ENCODE measurements at regions not wholly inside any gene's neighbourhood (a gene's known extent, or its start where the extent isn't known, plus 50 kb on each side); places are given as distances from the start of the nearest gene placed in this dataset.
A peak's percentile ranks its signal among the peaks of the same experiment; 100 is the strongest.

DNA sequence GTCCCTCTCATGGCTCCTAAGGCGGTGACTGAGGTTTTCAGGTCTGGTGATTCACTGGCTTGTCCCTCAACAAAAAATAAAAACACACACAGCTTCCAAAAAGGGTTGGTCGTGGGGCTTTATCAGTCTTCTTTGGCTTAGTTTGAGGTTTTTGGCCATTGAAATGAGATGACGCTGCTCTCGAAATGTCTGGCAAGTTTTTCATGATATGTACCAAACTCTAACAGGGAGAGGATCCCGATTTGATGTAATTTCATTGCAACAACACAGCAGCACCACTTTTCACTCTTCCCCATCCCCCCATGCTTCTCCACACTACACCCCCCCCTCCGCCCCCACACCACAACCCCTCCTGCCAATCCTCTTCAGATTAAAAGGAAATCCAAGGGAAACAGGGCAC, 187.1 kb upstream of the NFIA start:
- POLR2A ChIA-PET: no interaction called here
- no peak overlapping the region for H3K4me3 Mint-ChIP-seq

DNA sequence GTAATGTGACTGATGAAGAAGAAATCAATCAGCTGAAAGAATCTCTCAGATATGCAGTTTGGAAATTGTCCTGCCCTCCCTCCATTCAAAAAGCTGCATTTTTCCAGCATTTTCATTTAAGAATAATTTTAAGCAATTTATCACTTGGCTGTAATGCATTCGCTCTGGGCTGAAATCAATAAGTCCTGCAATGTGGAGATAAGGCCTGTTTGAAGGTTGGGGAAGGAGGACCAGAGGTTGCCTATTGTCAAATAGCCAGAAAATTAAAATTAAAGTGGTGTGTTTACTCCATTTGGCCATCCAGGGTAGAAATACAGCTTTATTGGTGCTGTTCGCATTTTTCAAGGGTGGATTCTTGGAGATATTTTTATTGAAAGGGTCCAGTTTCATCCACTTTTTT, 187.6 kb upstream of the NFIA start:
- CTCF ChIA-PET: interaction anchor here (1.8 kb wide), 1 partner anchor 155 kb away, joined by 5 read pairs; no protein-coding TSS in a partner anchor
- TF ChIP-seq KAT7 (CRISPR knock-in tag; IDR thresholded peaks at IDR 0.05; ENCODE audit: borderline replicate concordance) (no peak), ZNF219 (CRISPR knock-in tag; IDR thresholded peaks at IDR 0.05; ENCODE audit: borderline replicate concordance) (no peak)

More for the DNA sequence above, 187.1 kb upstream of the NFIA start:
- Mint-ChIP-seq H3K4me1 (peaks cover 60% of the 10 kb centered on the region), H3K27me3 (ENCODE audit: low read depth) (no peaks in the 10 kb centered on the region), H3K9me3 (no peaks in the 10 kb centered on the region), H3K27ac (no peak overlapping the region), H3K36me3 (no peaks in the 10 kb centered on the region)
- CTCF ChIA-PET: no interaction called here
- DNase-seq (ENCODE audit: low spot score) (no peak), ATAC-seq (no peak)
- TF ChIP-seq FOXP1 (CRISPR knock-in tag; IDR thresholded peaks at IDR 0.05; ENCODE audit: borderline replicate concordance) (no peak), PRRX2 (CRISPR knock-in tag; IDR thresholded peaks at IDR 0.05) (no peak)
- TF ChIP-seq, protein P1, sequence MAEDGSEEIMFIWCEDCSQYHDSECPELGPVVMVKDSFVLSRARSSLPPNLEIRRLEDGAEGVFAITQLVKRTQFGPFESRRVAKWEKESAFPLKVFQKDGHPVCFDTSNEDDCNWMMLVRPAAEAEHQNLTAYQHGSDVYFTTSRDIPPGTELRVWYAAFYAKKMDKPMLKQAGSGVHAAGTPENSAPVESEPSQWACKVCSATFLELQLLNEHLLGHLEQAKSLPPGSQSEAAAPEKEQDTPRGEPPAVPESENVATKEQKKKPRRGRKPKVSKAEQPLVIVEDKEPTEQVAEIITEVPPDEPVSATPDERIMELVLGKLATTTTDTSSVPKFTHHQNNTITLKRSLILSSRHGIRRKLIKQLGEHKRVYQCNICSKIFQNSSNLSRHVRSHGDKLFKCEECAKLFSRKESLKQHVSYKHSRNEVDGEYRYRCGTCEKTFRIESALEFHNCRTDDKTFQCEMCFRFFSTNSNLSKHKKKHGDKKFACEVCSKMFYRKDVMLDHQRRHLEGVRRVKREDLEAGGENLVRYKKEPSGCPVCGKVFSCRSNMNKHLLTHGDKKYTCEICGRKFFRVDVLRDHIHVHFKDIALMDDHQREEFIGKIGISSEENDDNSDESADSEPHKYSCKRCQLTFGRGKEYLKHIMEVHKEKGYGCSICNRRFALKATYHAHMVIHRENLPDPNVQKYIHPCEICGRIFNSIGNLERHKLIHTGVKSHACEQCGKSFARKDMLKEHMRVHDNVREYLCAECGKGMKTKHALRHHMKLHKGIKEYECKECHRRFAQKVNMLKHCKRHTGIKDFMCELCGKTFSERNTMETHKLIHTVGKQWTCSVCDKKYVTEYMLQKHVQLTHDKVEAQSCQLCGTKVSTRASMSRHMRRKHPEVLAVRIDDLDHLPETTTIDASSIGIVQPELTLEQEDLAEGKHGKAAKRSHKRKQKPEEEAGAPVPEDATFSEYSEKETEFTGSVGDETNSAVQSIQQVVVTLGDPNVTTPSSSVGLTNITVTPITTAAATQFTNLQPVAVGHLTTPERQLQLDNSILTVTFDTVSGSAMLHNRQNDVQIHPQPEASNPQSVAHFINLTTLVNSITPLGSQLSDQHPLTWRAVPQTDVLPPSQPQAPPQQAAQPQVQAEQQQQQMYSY (CRISPR knock-in tag; IDR thresholded peaks at IDR 0.05): no peak
- TF ChIP-seq, protein P2, sequence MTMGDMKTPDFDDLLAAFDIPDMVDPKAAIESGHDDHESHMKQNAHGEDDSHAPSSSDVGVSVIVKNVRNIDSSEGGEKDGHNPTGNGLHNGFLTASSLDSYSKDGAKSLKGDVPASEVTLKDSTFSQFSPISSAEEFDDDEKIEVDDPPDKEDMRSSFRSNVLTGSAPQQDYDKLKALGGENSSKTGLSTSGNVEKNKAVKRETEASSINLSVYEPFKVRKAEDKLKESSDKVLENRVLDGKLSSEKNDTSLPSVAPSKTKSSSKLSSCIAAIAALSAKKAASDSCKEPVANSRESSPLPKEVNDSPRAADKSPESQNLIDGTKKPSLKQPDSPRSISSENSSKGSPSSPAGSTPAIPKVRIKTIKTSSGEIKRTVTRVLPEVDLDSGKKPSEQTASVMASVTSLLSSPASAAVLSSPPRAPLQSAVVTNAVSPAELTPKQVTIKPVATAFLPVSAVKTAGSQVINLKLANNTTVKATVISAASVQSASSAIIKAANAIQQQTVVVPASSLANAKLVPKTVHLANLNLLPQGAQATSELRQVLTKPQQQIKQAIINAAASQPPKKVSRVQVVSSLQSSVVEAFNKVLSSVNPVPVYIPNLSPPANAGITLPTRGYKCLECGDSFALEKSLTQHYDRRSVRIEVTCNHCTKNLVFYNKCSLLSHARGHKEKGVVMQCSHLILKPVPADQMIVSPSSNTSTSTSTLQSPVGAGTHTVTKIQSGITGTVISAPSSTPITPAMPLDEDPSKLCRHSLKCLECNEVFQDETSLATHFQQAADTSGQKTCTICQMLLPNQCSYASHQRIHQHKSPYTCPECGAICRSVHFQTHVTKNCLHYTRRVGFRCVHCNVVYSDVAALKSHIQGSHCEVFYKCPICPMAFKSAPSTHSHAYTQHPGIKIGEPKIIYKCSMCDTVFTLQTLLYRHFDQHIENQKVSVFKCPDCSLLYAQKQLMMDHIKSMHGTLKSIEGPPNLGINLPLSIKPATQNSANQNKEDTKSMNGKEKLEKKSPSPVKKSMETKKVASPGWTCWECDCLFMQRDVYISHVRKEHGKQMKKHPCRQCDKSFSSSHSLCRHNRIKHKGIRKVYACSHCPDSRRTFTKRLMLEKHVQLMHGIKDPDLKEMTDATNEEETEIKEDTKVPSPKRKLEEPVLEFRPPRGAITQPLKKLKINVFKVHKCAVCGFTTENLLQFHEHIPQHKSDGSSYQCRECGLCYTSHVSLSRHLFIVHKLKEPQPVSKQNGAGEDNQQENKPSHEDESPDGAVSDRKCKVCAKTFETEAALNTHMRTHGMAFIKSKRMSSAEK (CRISPR knock-in tag; IDR thresholded peaks at IDR 0.05; ENCODE audit: borderline replicate concordance): no peak
- TF ChIP-seq, protein P3, sequence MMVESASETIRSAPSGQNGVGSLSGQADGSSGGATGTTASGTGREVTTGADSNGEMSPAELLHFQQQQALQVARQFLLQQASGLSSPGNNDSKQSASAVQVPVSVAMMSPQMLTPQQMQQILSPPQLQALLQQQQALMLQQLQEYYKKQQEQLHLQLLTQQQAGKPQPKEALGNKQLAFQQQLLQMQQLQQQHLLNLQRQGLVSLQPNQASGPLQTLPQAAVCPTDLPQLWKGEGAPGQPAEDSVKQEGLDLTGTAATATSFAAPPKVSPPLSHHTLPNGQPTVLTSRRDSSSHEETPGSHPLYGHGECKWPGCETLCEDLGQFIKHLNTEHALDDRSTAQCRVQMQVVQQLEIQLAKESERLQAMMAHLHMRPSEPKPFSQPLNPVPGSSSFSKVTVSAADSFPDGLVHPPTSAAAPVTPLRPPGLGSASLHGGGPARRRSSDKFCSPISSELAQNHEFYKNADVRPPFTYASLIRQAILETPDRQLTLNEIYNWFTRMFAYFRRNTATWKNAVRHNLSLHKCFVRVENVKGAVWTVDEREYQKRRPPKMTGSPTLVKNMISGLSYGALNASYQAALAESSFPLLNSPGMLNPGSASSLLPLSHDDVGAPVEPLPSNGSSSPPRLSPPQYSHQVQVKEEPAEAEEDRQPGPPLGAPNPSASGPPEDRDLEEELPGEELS (CRISPR knock-in tag; IDR thresholded peaks at IDR 0.05): no peak

DNA sequence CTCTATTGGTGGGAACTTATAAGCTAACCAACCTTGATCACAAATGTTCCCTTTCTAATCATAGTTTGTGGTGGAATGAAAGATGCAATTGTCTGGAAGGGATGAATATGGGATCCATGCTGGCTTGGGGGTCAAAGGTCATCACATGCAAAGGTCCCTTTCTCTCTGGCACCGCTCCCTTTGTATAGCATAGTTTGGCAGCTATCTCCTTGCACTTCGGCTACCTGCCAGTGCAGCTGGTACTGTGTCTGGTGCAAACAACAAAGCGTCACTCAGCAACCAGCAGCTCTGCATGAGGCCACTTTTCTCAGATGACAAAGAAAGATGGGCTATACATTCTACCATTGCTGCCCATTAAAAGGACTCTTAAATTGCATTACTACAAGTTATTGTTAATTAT, 188.2 kb upstream of the NFIA start:
- DNase-seq (ENCODE audit: low spot score) (no peak), ATAC-seq (peak; percentile 21; the same call in 1 of the 2 replicates)
- CTCF ChIA-PET: interaction anchor here (1.8 kb wide), 1 partner anchor 156 kb away, joined by 5 read pairs; no protein-coding TSS in a partner anchor
- H3K4me1 Mint-ChIP-seq: peaks cover 60% of the 10 kb centered on the region
- no peaks in the 10 kb centered on the region for H3K27me3 Mint-ChIP-seq (ENCODE audit: low read depth)
- H3K36me3 Mint-ChIP-seq: no peaks in the 10 kb centered on the region
- POLR2A ChIA-PET: no interaction called here
- no peaks in the 10 kb centered on the region for H3K9me3 Mint-ChIP-seq
- no peak overlapping the region for H3K4me3 Mint-ChIP-seq
- H3K27ac Mint-ChIP-seq: no peak overlapping the region
- TF ChIP-seq, protein P4, sequence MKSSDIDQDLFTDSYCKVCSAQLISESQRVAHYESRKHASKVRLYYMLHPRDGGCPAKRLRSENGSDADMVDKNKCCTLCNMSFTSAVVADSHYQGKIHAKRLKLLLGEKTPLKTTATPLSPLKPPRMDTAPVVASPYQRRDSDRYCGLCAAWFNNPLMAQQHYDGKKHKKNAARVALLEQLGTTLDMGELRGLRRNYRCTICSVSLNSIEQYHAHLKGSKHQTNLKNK (CRISPR knock-in tag; IDR thresholded peaks at IDR 0.05): no peak
- TF ChIP-seq, protein P5, sequence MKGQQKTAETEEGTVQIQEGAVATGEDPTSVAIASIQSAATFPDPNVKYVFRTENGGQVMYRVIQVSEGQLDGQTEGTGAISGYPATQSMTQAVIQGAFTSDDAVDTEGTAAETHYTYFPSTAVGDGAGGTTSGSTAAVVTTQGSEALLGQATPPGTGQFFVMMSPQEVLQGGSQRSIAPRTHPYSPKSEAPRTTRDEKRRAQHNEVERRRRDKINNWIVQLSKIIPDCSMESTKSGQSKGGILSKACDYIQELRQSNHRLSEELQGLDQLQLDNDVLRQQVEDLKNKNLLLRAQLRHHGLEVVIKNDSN (CRISPR knock-in tag; IDR thresholded peaks at IDR 0.05): no peak
- TF ChIP-seq, protein P1 (CRISPR knock-in tag; IDR thresholded peaks at IDR 0.05): no peak
- no peak for TF ChIP-seq ZNF317 (CRISPR knock-in tag; IDR thresholded peaks at IDR 0.05; ENCODE audit: borderline replicate concordance, low read depth)
- no peak for TF ChIP-seq SMAD4 (CRISPR knock-in tag; IDR thresholded peaks at IDR 0.05)
- TF ChIP-seq NR1H2 (CRISPR knock-in tag; IDR thresholded peaks at IDR 0.05): no peak
- TF ChIP-seq, protein P6, sequence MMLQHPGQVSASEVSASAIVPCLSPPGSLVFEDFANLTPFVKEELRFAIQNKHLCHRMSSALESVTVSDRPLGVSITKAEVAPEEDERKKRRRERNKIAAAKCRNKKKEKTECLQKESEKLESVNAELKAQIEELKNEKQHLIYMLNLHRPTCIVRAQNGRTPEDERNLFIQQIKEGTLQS (CRISPR knock-in tag; conservative IDR thresholded peaks at IDR 0.05): no peak
- TF ChIP-seq MYBL2 (CRISPR knock-in tag; IDR thresholded peaks at IDR 0.05): no peak

More for the DNA sequence above, 187.6 kb upstream of the NFIA start:
- Mint-ChIP-seq H3K4me1 (peaks cover 60% of the 10 kb centered on the region), H3K27ac (no peak overlapping the region), H3K36me3 (no peaks in the 10 kb centered on the region), H3K9me3 (no peaks in the 10 kb centered on the region), H3K4me3 (no peak overlapping the region), H3K27me3 (ENCODE audit: low read depth) (no peaks in the 10 kb centered on the region)
- ATAC-seq (no peak), DNase-seq (ENCODE audit: low spot score) (no peak)
- POLR2A ChIA-PET: no interaction called here
